IMR-90 (cell line): ENCODE measurements at regions not wholly inside any gene's neighbourhood (a gene's known extent, or its start where the extent isn't known, plus 50 kb on each side); places are given as distances from the start of the nearest gene placed in this dataset.

Experiments used
- ATAC-seq: fragments of 200-7000 bp; cut with Tn5 transposase; 2 replicates; pipeline ENCODE4 v1.9.1; 2020; ENCODE audit warnings: low read depth, mild to moderate bottlenecking, moderate library complexity
- BruUV-seq: library from RNA; stranded (reverse); fragments of 400-500 nt; replicated peaks from 2 replicates; lab custom pipeline; 2021; lab: Mats Ljungman, UMichigan
- CTCF ChIA-PET: fragments of 300-600 bp; formaldehyde crosslinking; extraction: SDS; loops from one replicate; lab custom pipeline; 2021; ENCODE audit warnings: antibody characterized with exemption; lab: Yijun Ruan, JAX
- POLR2A ChIA-PET: fragments of 300-600 bp; sonication (Branson Sonifier 250); formaldehyde crosslinking; loops from one replicate; lab custom pipeline; 2022; ENCODE audit warnings: antibody characterized with exemption; ENCODE audit not compliant: unreplicated experiment; lab: Charles Lee
- DNase-seq: peaks from one replicate; pipeline ENCODE4 v3.0.0; 2013
- H2AFZ ChIP-seq: replicated peaks from 2 replicates; pipeline ENCODE3; 2013; ENCODE audit warnings: low read length, mild to moderate bottlenecking; ENCODE audit not compliant: poor library complexity
- H2AK5ac ChIP-seq: 2 replicates; pipeline ENCODE4 v1.6.1; 2013; ENCODE audit warnings: low read depth, low read length, inconsistent platforms
- H2AK9ac ChIP-seq: replicated peaks from 2 replicates; pipeline ENCODE3; 2013; ENCODE audit warnings: mild to moderate bottlenecking, low read depth, low read length, moderate library complexity; ENCODE audit not compliant: poor library complexity
- H2BK120ac ChIP-seq: 2 replicates; pipeline ENCODE4 v1.6.1; 2013; ENCODE audit warnings: low read depth, low read length, inconsistent platforms
- H2BK15ac ChIP-seq: 3 replicates; pipeline ENCODE4 v1.6.1; 2013; ENCODE audit warnings: low read depth, low read length, inconsistent platforms
- H2BK20ac ChIP-seq: 2 replicates; pipeline ENCODE4 v1.6.1; 2013; ENCODE audit warnings: low read depth, mild to moderate bottlenecking, inconsistent platforms, low read length, moderate library complexity
- H2BK5ac ChIP-seq: 2 replicates; pipeline ENCODE4 v1.6.1; 2013; ENCODE audit warnings: mild to moderate bottlenecking, low read depth, low read length, inconsistent platforms; ENCODE audit not compliant: poor library complexity, severe bottlenecking
- H3K14ac ChIP-seq: replicated peaks from 2 replicates; pipeline ENCODE4 v1.6.1; 2013; ENCODE audit warnings: low read depth, low read length, inconsistent platforms
- H3K18ac ChIP-seq: 2 replicates; pipeline ENCODE4 v1.6.1; 2013; ENCODE audit warnings: low read depth, low read length, control low read depth
- H3K23ac ChIP-seq: 2 replicates; pipeline ENCODE4 v1.6.1; 2013; ENCODE audit warnings: low read depth, low read length, inconsistent platforms
- H3K27ac ChIP-seq: 2 replicates; pipeline ENCODE4 v1.5.1; 2013; ENCODE audit warnings: mild to moderate bottlenecking, control low read depth, low read length; ENCODE audit not compliant: insufficient read depth
- H3K27me3 ChIP-seq: 2 replicates; pipeline ENCODE4 v1.6.1; 2013; ENCODE audit warnings: low read length; ENCODE audit not compliant: control insufficient read depth, insufficient read depth
- H3K36me3 ChIP-seq: 2 replicates; pipeline ENCODE4 v1.6.1; 2013; ENCODE audit warnings: low read length, mixed read lengths; ENCODE audit not compliant: control insufficient read depth, insufficient read depth
- H3K4ac ChIP-seq: 2 replicates; pipeline ENCODE4 v1.6.1; 2013; ENCODE audit warnings: low read depth, low read length, inconsistent platforms
- H3K4me1 ChIP-seq: 2 replicates; pipeline ENCODE4 v1.6.1; 2013; ENCODE audit warnings: low read length, mixed read lengths; ENCODE audit not compliant: control insufficient read depth, insufficient read depth
- H3K4me2 ChIP-seq: 2 replicates; pipeline ENCODE4 v1.6.1; 2013; ENCODE audit warnings: low read depth, mild to moderate bottlenecking, control low read depth, low read length, moderate library complexity
- H3K4me3 ChIP-seq: 2 replicates; pipeline ENCODE4 v1.5.1; 2013; ENCODE audit warnings: low read depth, mild to moderate bottlenecking, control low read depth, low read length, moderate library complexity; ENCODE audit not compliant: insufficient read depth
- H3K56ac ChIP-seq: 2 replicates; pipeline ENCODE4 v1.6.1; 2013; ENCODE audit warnings: low read length, inconsistent platforms; ENCODE audit not compliant: insufficient read depth; ENCODE audit errors: extremely low read depth
- H3K79me1 ChIP-seq, 2 experiments: 2 replicates each; pipeline ENCODE4 v1.6.1; 2013; ENCODE audit warnings: low read length in 2 of 2, inconsistent platforms in 1 of 2, low read depth in 1 of 2
- H3K9ac ChIP-seq: 2 replicates; pipeline ENCODE4 v1.6.1; 2013; ENCODE audit warnings: low read depth, low read length, control low read depth
- H3K9me1 ChIP-seq: 2 replicates; pipeline ENCODE4 v1.6.1; 2013; ENCODE audit warnings: low read length, inconsistent platforms; ENCODE audit not compliant: insufficient read depth
- H3K9me3 ChIP-seq: 2 replicates; pipeline ENCODE4 v1.6.1; 2013; ENCODE audit warnings: low read length; ENCODE audit not compliant: control insufficient read depth, insufficient read depth
- H4K20me1 ChIP-seq: 2 replicates; pipeline ENCODE4 v1.6.1; 2013; ENCODE audit warnings: low read length, inconsistent platforms; ENCODE audit not compliant: insufficient read depth
- H4K5ac ChIP-seq: 2 replicates; pipeline ENCODE4 v1.6.1; 2013; ENCODE audit warnings: mild to moderate bottlenecking, low read depth, low read length, control low read depth
- H4K8ac ChIP-seq, 2 experiments: 2 replicates each; pipeline ENCODE4 v1.6.1; 2013; ENCODE audit warnings: low read depth in 2 of 2, low read length in 2 of 2, control low read depth in 1 of 2, inconsistent platforms in 1 of 2
- H4K91ac ChIP-seq: 2 replicates; pipeline ENCODE4 v1.6.1; 2013; ENCODE audit warnings: low read depth, low read length, inconsistent platforms; ENCODE audit not compliant: insufficient read depth
- BHLHE40 ChIP-seq: fragments of 150-350 bp; IDR thresholded peaks from 2 replicates; pipeline ENCODE4 v1.6.1; 2016; ENCODE audit warnings: mild to moderate bottlenecking, low read depth, low read length
- CEBPB ChIP-seq: IDR thresholded peaks from 2 replicates; pipeline ENCODE4 v1.6.1; 2012; ENCODE audit warnings: low read depth, low read length, improper control_type of control experiment
- CHD1 ChIP-seq: IDR thresholded peaks from 2 replicates; pipeline ENCODE4 v1.6.1; 2012; ENCODE audit warnings: low read depth, low read length, improper control_type of control experiment
- FOS ChIP-seq: fragments of 150-350 bp; IDR thresholded peaks from 2 replicates; pipeline ENCODE4 v1.6.1; 2016; ENCODE audit warnings: low read depth, low read length
- MAFK ChIP-seq: IDR thresholded peaks from 2 replicates; pipeline ENCODE4 v1.6.1; 2012; ENCODE audit warnings: low read depth, low read length, improper control_type of control experiment
- MAZ ChIP-seq: IDR thresholded peaks from 2 replicates; pipeline ENCODE4 v1.6.1; 2012; ENCODE audit warnings: low read depth, mild to moderate bottlenecking, low read length, improper control_type of control experiment, moderate library complexity, borderline replicate concordance
- MXI1 ChIP-seq: IDR thresholded peaks from 2 replicates; pipeline ENCODE4 v1.6.1; 2012; ENCODE audit warnings: low read depth, mild to moderate bottlenecking, low read length, moderate library complexity, borderline replicate concordance
- NFE2L2 ChIP-seq: fragments of 150-350 bp; IDR thresholded peaks from 2 replicates; pipeline ENCODE4 v1.6.1; 2016; ENCODE audit warnings: low read depth, mild to moderate bottlenecking, low read length
- POLR2A ChIP-seq: IDR thresholded peaks from 2 replicates; pipeline ENCODE4 v1.6.1; 2012; ENCODE audit warnings: mild to moderate bottlenecking, low read depth, low read length
- RAD21 ChIP-seq: IDR thresholded peaks from 2 replicates; pipeline ENCODE4 v1.6.1; 2012; ENCODE audit warnings: low read length, improper control_type of control experiment
- RCOR1 ChIP-seq: IDR thresholded peaks from 2 replicates; pipeline ENCODE4 v1.6.1; 2012; ENCODE audit warnings: mild to moderate bottlenecking, low read length, improper control_type of control experiment; ENCODE audit not compliant: insufficient replicate concordance
- RFX5 ChIP-seq: IDR thresholded peaks from 2 replicates; pipeline ENCODE4 v1.8.0; 2012; ENCODE audit warnings: low read depth, mild to moderate bottlenecking, low read length, moderate library complexity
- SMC3 ChIP-seq: fragments of 150-350 bp; IDR thresholded peaks from 2 replicates; pipeline ENCODE4 v1.6.1; 2016; ENCODE audit warnings: low read depth, mild to moderate bottlenecking, antibody characterized with exemption, low read length, moderate library complexity
- WGBS, 2 experiments: methylation state at CpG; one replicate each; pipeline versions ENCODE4 v1.1.5 to v1.1.7; 2013; ENCODE audit warnings: missing lambda C conversion rate in 2 of 2; ENCODE audit not compliant: insufficient read length in 1 of 2; ENCODE audit errors: extremely low coverage in 2 of 2; 5-methylcytosine and 5-hydroxymethylcytosine counted together
- dilution Hi-C: fragments of 300-500 bp; cut with HindIII; formaldehyde crosslinking; loops from one replicate; pipeline ENCODE4 v1.14.3; 2018; ENCODE audit warnings: low sequenced_read_pairs; ENCODE audit not compliant: unreplicated experiment
- in situ Hi-C: fragments of 300-500 bp; cut with MboI; formaldehyde crosslinking; loops from 3 replicates; pipeline ENCODE4 v1.14.3; 2019; ENCODE audit warnings: low sequenced_read_pairs, inconsistent platforms, mixed read lengths
- intact Hi-C: fragments of 100-400 bp; cut with micrococcal nuclease; formaldehyde crosslinking; loops from 2 replicates; pipeline ENCODE4 v1.10.0; 2022
- TF ChIP-seq, protein P1 (sequence below): fragments of 150-350 bp; IDR thresholded peaks from 2 replicates; pipeline ENCODE4 v1.6.1; 2016; ENCODE audit warnings: low read depth, mild to moderate bottlenecking, low read length, moderate library complexity, borderline replicate concordance
- TF ChIP-seq, protein P2 (sequence below): fragments of 150-350 bp; IDR thresholded peaks from 2 replicates; pipeline ENCODE4 v1.6.1; 2017; ENCODE audit warnings: mild to moderate bottlenecking, antibody characterized with exemption, low read length, low read depth
- TF ChIP-seq, protein P3 (sequence below): conservative IDR thresholded peaks from 2 replicates; pipeline ENCODE4 v1.5.1; 2012; ENCODE audit warnings: mild to moderate bottlenecking, low read depth, low read length, improper control_type of control experiment

DNA sequence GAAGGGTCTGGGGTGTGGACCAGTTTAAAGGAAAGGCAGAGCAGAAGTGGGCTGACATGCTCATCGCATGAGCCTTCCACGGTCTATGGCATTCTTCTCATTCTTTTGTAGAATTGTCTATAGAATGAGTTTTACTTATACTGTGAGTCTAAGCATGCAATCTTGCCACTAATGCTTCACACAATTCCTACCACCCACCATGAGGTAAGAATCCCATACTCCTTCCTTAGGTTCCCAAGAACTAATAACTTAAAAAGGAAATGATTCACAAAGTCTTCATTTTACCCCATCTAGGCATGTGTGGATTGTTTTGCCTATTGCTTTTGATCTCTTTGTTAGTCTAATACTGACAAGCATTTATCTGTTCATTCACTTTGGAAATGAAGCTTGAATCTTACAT lies 195.2 kb downstream of the LY86 start:
- ChIA-PET POLR2A (no interaction called here), CTCF (no interaction called here)
- H2BK15ac ChIP-seq, result no peak overlapping the region
- intact Hi-C loops, result no loop called here
- no peak overlapping the region for H3K9ac ChIP-seq
- H3K18ac ChIP-seq, result no peak overlapping the region
- peaks cover 1% of the 10 kb centered on the region; the same call in 1 of the 2 replicates for H3K4me1 ChIP-seq
- H3K23ac ChIP-seq, result no peak overlapping the region
- H3K14ac ChIP-seq, result no peak overlapping the region
- no peak overlapping the region for H4K5ac ChIP-seq
- H4K91ac ChIP-seq, result no peak overlapping the region
- H2AK9ac ChIP-seq, result no peak overlapping the region
- H3K9me1 ChIP-seq, result no peaks in the 10 kb centered on the region
- no peak overlapping the region for H2BK5ac ChIP-seq
- TF ChIP-seq RCOR1 (no peak), RAD21 (no peak), MXI1 (no peak), RFX5 (no peak), CEBPB (no peak), FOS (no peak), NFE2L2 (no peak), POLR2A (no peak), BHLHE40 (no peak), MAZ (no peak), CHD1 (no peak), MAFK (no peak), SMC3 (no peak)
- TF ChIP-seq, protein P1, sequence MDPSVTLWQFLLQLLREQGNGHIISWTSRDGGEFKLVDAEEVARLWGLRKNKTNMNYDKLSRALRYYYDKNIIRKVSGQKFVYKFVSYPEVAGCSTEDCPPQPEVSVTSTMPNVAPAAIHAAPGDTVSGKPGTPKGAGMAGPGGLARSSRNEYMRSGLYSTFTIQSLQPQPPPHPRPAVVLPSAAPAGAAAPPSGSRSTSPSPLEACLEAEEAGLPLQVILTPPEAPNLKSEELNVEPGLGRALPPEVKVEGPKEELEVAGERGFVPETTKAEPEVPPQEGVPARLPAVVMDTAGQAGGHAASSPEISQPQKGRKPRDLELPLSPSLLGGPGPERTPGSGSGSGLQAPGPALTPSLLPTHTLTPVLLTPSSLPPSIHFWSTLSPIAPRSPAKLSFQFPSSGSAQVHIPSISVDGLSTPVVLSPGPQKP, result no peak
- TF ChIP-seq, protein P2, sequence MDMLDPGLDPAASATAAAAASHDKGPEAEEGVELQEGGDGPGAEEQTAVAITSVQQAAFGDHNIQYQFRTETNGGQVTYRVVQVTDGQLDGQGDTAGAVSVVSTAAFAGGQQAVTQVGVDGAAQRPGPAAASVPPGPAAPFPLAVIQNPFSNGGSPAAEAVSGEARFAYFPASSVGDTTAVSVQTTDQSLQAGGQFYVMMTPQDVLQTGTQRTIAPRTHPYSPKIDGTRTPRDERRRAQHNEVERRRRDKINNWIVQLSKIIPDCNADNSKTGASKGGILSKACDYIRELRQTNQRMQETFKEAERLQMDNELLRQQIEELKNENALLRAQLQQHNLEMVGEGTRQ, result no peak
- TF ChIP-seq, protein P3, sequence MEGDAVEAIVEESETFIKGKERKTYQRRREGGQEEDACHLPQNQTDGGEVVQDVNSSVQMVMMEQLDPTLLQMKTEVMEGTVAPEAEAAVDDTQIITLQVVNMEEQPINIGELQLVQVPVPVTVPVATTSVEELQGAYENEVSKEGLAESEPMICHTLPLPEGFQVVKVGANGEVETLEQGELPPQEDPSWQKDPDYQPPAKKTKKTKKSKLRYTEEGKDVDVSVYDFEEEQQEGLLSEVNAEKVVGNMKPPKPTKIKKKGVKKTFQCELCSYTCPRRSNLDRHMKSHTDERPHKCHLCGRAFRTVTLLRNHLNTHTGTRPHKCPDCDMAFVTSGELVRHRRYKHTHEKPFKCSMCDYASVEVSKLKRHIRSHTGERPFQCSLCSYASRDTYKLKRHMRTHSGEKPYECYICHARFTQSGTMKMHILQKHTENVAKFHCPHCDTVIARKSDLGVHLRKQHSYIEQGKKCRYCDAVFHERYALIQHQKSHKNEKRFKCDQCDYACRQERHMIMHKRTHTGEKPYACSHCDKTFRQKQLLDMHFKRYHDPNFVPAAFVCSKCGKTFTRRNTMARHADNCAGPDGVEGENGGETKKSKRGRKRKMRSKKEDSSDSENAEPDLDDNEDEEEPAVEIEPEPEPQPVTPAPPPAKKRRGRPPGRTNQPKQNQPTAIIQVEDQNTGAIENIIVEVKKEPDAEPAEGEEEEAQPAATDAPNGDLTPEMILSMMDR, result no peak
- no peak overlapping the region for H2BK20ac ChIP-seq
- BruUV-seq, result no TSS peak
- H3K27me3 ChIP-seq, result peaks cover 3% of the 10 kb centered on the region; the same call in 1 of the 2 replicates
- no peak for DNase-seq
- no peak for ATAC-seq
- no peak overlapping the region for H2AFZ ChIP-seq
- H3K4me2 ChIP-seq, result no peak overlapping the region
- no peak overlapping the region for H3K4ac ChIP-seq
- in situ Hi-C loops, result no loop called here
- dilution Hi-C loops, result no loop called here
- no peak overlapping the region for H3K27ac ChIP-seq
- no peak overlapping the region for H3K56ac ChIP-seq
- H3K4me3 ChIP-seq, result no peak overlapping the region
- no peaks in the 10 kb centered on the region for H3K36me3 ChIP-seq
- H4K20me1 ChIP-seq, result no peaks in the 10 kb centered on the region
- no peaks in the 10 kb centered on the region for H3K9me3 ChIP-seq
- H2AK5ac ChIP-seq, result no peak overlapping the region
- H4K8ac ChIP-seq, result no peak overlapping the region
- H3K79me1 ChIP-seq, result no peaks in the 10 kb centered on the region
- WGBS, 2 experiments, result no CpG with 5 or more reads among the region's 2 CpGs
- no peak overlapping the region for H2BK120ac ChIP-seq
